H9 (cell line): ENCODE measurements at regions not wholly inside any gene's neighbourhood (a gene's known extent, or its start where the extent isn't known, plus 50 kb on each side); places are given as distances from the start of the nearest gene placed in this dataset.

Experiments used
- DNase-seq: peaks from one replicate; pipeline ENCODE4 v3.0.0-alpha.2; 2017
- H2AFZ ChIP-seq: one replicate; pipeline ENCODE4 v1.6.1; 2013; ENCODE audit warnings: mild to moderate bottlenecking, low read length, control low read depth, moderate library complexity
- H2AK5ac ChIP-seq: 2 replicates; pipeline ENCODE4 v1.6.1; 2013; ENCODE audit warnings: low read length, control low read depth, mixed read lengths; ENCODE audit not compliant: insufficient read length
- H2BK120ac ChIP-seq: one replicate; pipeline ENCODE4 v1.6.1; 2013; ENCODE audit warnings: low read depth, mild to moderate bottlenecking, low read length, control low read depth, inconsistent platforms; ENCODE audit not compliant: poor library complexity, severe bottlenecking
- H2BK12ac ChIP-seq: 2 replicates; pipeline ENCODE4 v1.6.1; 2013; ENCODE audit warnings: low read length, control low read depth, mixed read lengths, low read depth; ENCODE audit not compliant: insufficient read length
- H2BK15ac ChIP-seq: 2 replicates; pipeline ENCODE4 v1.6.1; 2013; ENCODE audit warnings: low read depth, low read length, control low read depth
- H2BK20ac ChIP-seq: one replicate; pipeline ENCODE4 v1.6.1; 2013; ENCODE audit warnings: low read depth, mild to moderate bottlenecking, low read length, control low read depth, inconsistent platforms; ENCODE audit not compliant: poor library complexity, severe bottlenecking
- H2BK5ac ChIP-seq: 2 replicates; pipeline ENCODE4 v1.6.1; 2013; ENCODE audit warnings: low read length, control low read depth, mixed read lengths; ENCODE audit not compliant: insufficient read length
- H3K14ac ChIP-seq: 2 replicates; pipeline ENCODE4 v1.6.1; 2013; ENCODE audit warnings: low read length, control low read depth; ENCODE audit not compliant: insufficient read depth
- H3K18ac ChIP-seq: 2 replicates; pipeline ENCODE4 v1.6.1; 2013; ENCODE audit warnings: low read depth, mild to moderate bottlenecking, mixed read lengths, low read length, control low read depth; ENCODE audit not compliant: insufficient read length
- H3K23ac ChIP-seq: 2 replicates; pipeline ENCODE4 v1.6.1; 2013; ENCODE audit warnings: low read length, control low read depth, mixed read lengths, low read depth; ENCODE audit not compliant: insufficient read length
- H3K23me2 ChIP-seq: 2 replicates; pipeline ENCODE4 v1.6.1; 2013; ENCODE audit warnings: low read depth, mild to moderate bottlenecking, mixed read lengths, low read length, control low read depth; ENCODE audit not compliant: insufficient read length, poor library complexity, severe bottlenecking
- H3K27ac ChIP-seq: 2 replicates; pipeline ENCODE4 v1.5.1; 2013; ENCODE audit warnings: low read length, control low read depth, mixed read lengths, low read depth; ENCODE audit not compliant: insufficient read length
- H3K27me3 ChIP-seq: 2 replicates; pipeline ENCODE4 v1.6.1; 2013; ENCODE audit warnings: low read length, control low read depth, inconsistent platforms; ENCODE audit not compliant: insufficient read depth
- H3K4ac ChIP-seq: 2 replicates; pipeline ENCODE4 v1.6.1; 2013; ENCODE audit warnings: low read depth, mild to moderate bottlenecking, control low read depth, inconsistent platforms, low read length, moderate library complexity
- H3K4me1 ChIP-seq: 2 replicates; pipeline ENCODE4 v1.6.1; 2013; ENCODE audit warnings: low read length, control low read depth, inconsistent platforms; ENCODE audit not compliant: insufficient read depth
- H3K4me2 ChIP-seq: 2 replicates; pipeline ENCODE4 v1.6.1; 2013; ENCODE audit warnings: low read length, control low read depth, mixed read lengths; ENCODE audit not compliant: insufficient read length, insufficient read depth
- H3K56ac ChIP-seq: 2 replicates; pipeline ENCODE4 v1.6.1; 2013; ENCODE audit warnings: low read depth, mild to moderate bottlenecking, mixed read lengths, low read length, control low read depth; ENCODE audit not compliant: insufficient read length
- H3K79me1 ChIP-seq: 2 replicates; pipeline ENCODE4 v1.6.1; 2013; ENCODE audit warnings: low read depth, mild to moderate bottlenecking, moderate library complexity, low read length, control low read depth, inconsistent platforms; ENCODE audit not compliant: insufficient read depth, poor library complexity, severe bottlenecking
- H3K79me2 ChIP-seq: 2 replicates; pipeline ENCODE4 v1.6.1; 2013; ENCODE audit warnings: low read length, control low read depth, inconsistent platforms; ENCODE audit not compliant: insufficient read depth
- H3K9ac ChIP-seq: 2 replicates; pipeline ENCODE4 v1.6.1; 2013; ENCODE audit warnings: low read length, control low read depth, mixed read lengths; ENCODE audit not compliant: insufficient read length; ENCODE audit errors: extremely low read depth
- H3K9me3 ChIP-seq: one replicate; pipeline ENCODE4 v1.6.1; 2013; ENCODE audit warnings: low read depth, low read length, inconsistent platforms; ENCODE audit not compliant: control insufficient read depth
- H3T11ph ChIP-seq: one replicate; pipeline ENCODE4 v1.6.1; 2013; ENCODE audit warnings: mild to moderate bottlenecking, low read length, control low read depth, inconsistent platforms
- H4K20me1 ChIP-seq: one replicate; pipeline ENCODE4 v1.6.1; 2013; ENCODE audit not compliant: control insufficient read depth, insufficient read length, insufficient read depth
- H4K5ac ChIP-seq: 2 replicates; pipeline ENCODE4 v1.6.1; 2013; ENCODE audit warnings: low read depth, mild to moderate bottlenecking, mixed read lengths, low read length, control low read depth; ENCODE audit not compliant: insufficient read length
- H4K8ac ChIP-seq: replicated peaks from 2 replicates; pipeline ENCODE4 v1.6.1; 2013; ENCODE audit warnings: low read length, control low read depth, mixed read lengths, low read depth; ENCODE audit not compliant: insufficient read length
- H4K91ac ChIP-seq: 2 replicates; pipeline ENCODE4 v1.6.1; 2013; ENCODE audit warnings: low read depth, mild to moderate bottlenecking, moderate library complexity, mixed read lengths, low read length, control low read depth; ENCODE audit not compliant: insufficient read length
- H3K27ac Mint-ChIP-seq, 3 experiments: 2 replicates in 2 of 3; 3 replicates in 1 of 3; pipeline ENCODE4 v1.8.0; 2020 to 2021; ENCODE audit warnings: mixed read lengths in 3 of 3, mild to moderate bottlenecking in 1 of 3, moderate library complexity in 1 of 3
- H3K27me3 Mint-ChIP-seq: 2 replicates; pipeline ENCODE4 v1.8.0; 2021; ENCODE audit warnings: low read depth, mild to moderate bottlenecking, moderate library complexity, mixed read lengths
- H3K36me3 Mint-ChIP-seq, 3 experiments: 2 replicates in 2 of 3; 3 replicates in 1 of 3; pipeline ENCODE4 v1.8.0; 2020 to 2021; ENCODE audit warnings: low read depth in 3 of 3, mixed read lengths in 3 of 3; ENCODE audit not compliant: insufficient read depth in 1 of 3
- H3K4me1 Mint-ChIP-seq, 2 experiments: 2 replicates each; pipeline ENCODE4 v1.8.0; 2020; ENCODE audit warnings: mixed read lengths in 2 of 2
- H3K4me3 Mint-ChIP-seq, 2 experiments: 2 replicates in 1 of 2; 3 replicates in 1 of 2; pipeline ENCODE4 v1.8.0; 2020 to 2021; ENCODE audit warnings: mild to moderate bottlenecking in 2 of 2, mixed read lengths in 2 of 2, moderate library complexity in 1 of 2
- H3K9me3 Mint-ChIP-seq, 2 experiments: 2 replicates in 1 of 2; 3 replicates in 1 of 2; pipeline ENCODE4 v1.8.0; 2020; ENCODE audit warnings: mild to moderate bottlenecking in 2 of 2, mixed read lengths in 2 of 2, moderate library complexity in 1 of 2
- CTCF ChIP-seq: fragments of 200-600 bp; sonication (generic); conservative IDR thresholded peaks from 3 replicates; pipeline ENCODE4 v1.8.0; 2021; ENCODE audit warnings: antibody characterized with exemption, mild to moderate bottlenecking
- WGBS: extraction: QIAGEN DNeasy Blood & Tissue Kit; methylation state at CpG from one replicate; pipeline ENCODE4 v1.1.7; 2013; ENCODE audit warnings: missing lambda C conversion rate, low lambda C conversion rate, mixed read lengths; ENCODE audit not compliant: insufficient read length; ENCODE audit errors: extremely low coverage; 5-methylcytosine and 5-hydroxymethylcytosine counted together

GRCh38 chr6:126235363-126235762 lies 104.6 kb upstream of the CENPW start:
- Histone ChIP-seq H3K4me2 (no peak overlapping the region), H2AFZ (no peak overlapping the region), H4K8ac (no peak overlapping the region), H3K79me2 (no peaks in the 10 kb centered on the region), H2BK5ac (no peak overlapping the region), H3K27me3 (no peaks in the 10 kb centered on the region), H2BK120ac (no peak overlapping the region), H3K14ac (no peak overlapping the region), H3K23me2 (no peaks in the 10 kb centered on the region), H3K4ac (no peak overlapping the region), H2AK5ac (no peak overlapping the region), H3K18ac (no peak overlapping the region), H3K79me1 (no peaks in the 10 kb centered on the region), H3K56ac (no peak overlapping the region), H2BK15ac (no peak overlapping the region), H2BK20ac (no peak overlapping the region), H3K9ac (no peak overlapping the region), H3K23ac (no peak overlapping the region), H3T11ph (no peak overlapping the region), H4K5ac (no peak overlapping the region), H2BK12ac (no peak overlapping the region), H3K4me1 (no peaks in the 10 kb centered on the region), H4K91ac (no peak overlapping the region), H4K20me1 (no peaks in the 10 kb centered on the region), H3K27ac (no peak overlapping the region), H3K9me3 (no peaks in the 10 kb centered on the region)
- no CpG with 5 or more reads among the region's 1 CpG for WGBS
- no peak for DNase-seq
- no peaks in the 10 kb centered on the region; the same call in 1 of the 2 replicates for H3K27me3 Mint-ChIP-seq
- no peak for TF ChIP-seq CTCF
- no peak overlapping the region for H3K27ac Mint-ChIP-seq
- H3K4me3 Mint-ChIP-seq = no peak overlapping the region
- peaks cover 3 to 11% of the 10 kb centered on the region in 2 experiments; a peak in 3 of 5 replicates for H3K9me3 Mint-ChIP-seq
- peaks cover 3 to 6% (median 4%) of the 10 kb centered on the region in 3 experiments; a peak in 4 of 7 replicates for H3K36me3 Mint-ChIP-seq
- H3K4me1 Mint-ChIP-seq = no peaks in the 10 kb centered on the region
